Thymus (tissue), 11 donors: ENCODE measurements at regions not wholly inside any gene's neighbourhood (a gene's known extent, or its start where the extent isn't known, plus 50 kb on each side); places are given as distances from the start of the nearest gene placed in this dataset.
"Not testable (repeated sequence)": the region's sequence is repeated elsewhere in the genome, so short reads cannot be mapped to it uniquely, and the experiment has no call there.

Experiments
- DNase-seq, 9 donors: peaks; one replicate each; pipeline ENCODE4 v3.0.0-alpha.2; 2013; ENCODE audit warnings: low spot score in 9 of 9, low read depth in 6 of 9, missing footprints in 1 of 9
- H3K27ac ChIP-seq, 2 donors: one replicate each; pipeline ENCODE4 v1.5.1; 2013; ENCODE audit warnings: control low read depth in 1 of 2, low read depth in 1 of 2, low read length in 1 of 2, mild to moderate bottlenecking in 1 of 2, moderate library complexity in 1 of 2
- H3K27me3 ChIP-seq, 2 donors: one replicate each; pipeline ENCODE4 v1.5.1; 2013; ENCODE audit warnings: low read length in 1 of 2; ENCODE audit not compliant: control insufficient read depth in 2 of 2, insufficient read depth in 1 of 2
- H3K36me3 ChIP-seq, 2 donors: one replicate each; pipeline ENCODE4 v1.5.1; 2013; ENCODE audit warnings: low read length in 1 of 2, mild to moderate bottlenecking in 1 of 2, moderate library complexity in 1 of 2; ENCODE audit not compliant: control insufficient read depth in 2 of 2, insufficient read depth in 2 of 2
- H3K4me1 ChIP-seq, 2 donors: one replicate each; pipeline ENCODE4 v1.5.1; 2013; ENCODE audit warnings: low read length in 2 of 2; ENCODE audit not compliant: control insufficient read depth in 2 of 2, insufficient read depth in 2 of 2
- H3K4me3 ChIP-seq, 2 donors: one replicate each; pipeline ENCODE4 v1.5.1; 2013; ENCODE audit warnings: low read length in 2 of 2, control low read depth in 1 of 2, mild to moderate bottlenecking in 1 of 2
- H3K9me3 ChIP-seq, 2 donors: one replicate each; pipeline ENCODE4 v1.5.1; 2013; ENCODE audit warnings: low read length in 1 of 2, mild to moderate bottlenecking in 1 of 2; ENCODE audit not compliant: control insufficient read depth in 2 of 2, insufficient read depth in 1 of 2
- WGBS: extraction: QIAGEN DNeasy Blood & Tissue Kit; methylation state at CpG from one replicate; pipeline ENCODE4 v1.1.7; 2013; 5-methylcytosine and 5-hydroxymethylcytosine counted together
- donor health status: healthy.

DNA sequence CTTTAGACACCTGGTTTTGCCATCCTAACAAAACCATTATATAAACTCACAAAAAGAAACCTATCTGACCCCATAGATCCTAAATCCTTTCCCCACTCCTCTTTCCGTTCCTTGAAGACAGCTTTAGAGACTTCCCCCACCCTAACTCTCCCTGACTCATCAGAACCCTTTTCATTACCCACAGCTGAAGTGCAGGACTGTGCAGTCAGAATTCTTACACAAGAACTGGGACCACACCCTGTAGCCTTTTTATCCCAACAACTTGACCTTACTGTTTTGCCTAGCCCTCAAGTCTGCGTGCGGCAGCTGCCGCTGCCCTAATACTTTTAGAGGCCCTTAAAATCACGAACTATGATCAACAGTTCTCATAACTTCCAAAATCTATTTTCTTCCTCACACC is 254.9 kb upstream of the GULP1 start:
- WGBS: 98% methylated on average over 5 of the region's 5 CpGs
- H3K4me3 ChIP-seq, H3K36me3 ChIP-seq, H3K27me3 ChIP-seq, DNase-seq, H3K4me1 ChIP-seq, H3K9me3 ChIP-seq, H3K27ac ChIP-seq: not testable (repeated sequence)

- no peaks in the 10 kb centered on the region for H3K9me3 ChIP-seq
- no peak overlapping the region for H3K27ac ChIP-seq
- no peaks in the 10 kb centered on the region for H3K36me3 ChIP-seq
- H3K27me3 ChIP-seq: no peaks in the 10 kb centered on the region
- H3K4me1 ChIP-seq: no peaks in the 10 kb centered on the region
- H3K4me3 ChIP-seq: no peak overlapping the region
- DNase-seq: no peak
Observed at GRCh38 chr2:188039307-188039706, 252.4 kb upstream of the GULP1 start.

- H3K36me3 ChIP-seq: no peaks in the 10 kb centered on the region
- no peaks in the 10 kb centered on the region for H3K9me3 ChIP-seq
- no peaks in the 10 kb centered on the region for H3K4me1 ChIP-seq
- no peak overlapping the region for H3K4me3 ChIP-seq
- no peak for DNase-seq
- no peaks in the 10 kb centered on the region for H3K27me3 ChIP-seq
- H3K27ac ChIP-seq: no peak overlapping the region
Observed at GRCh38 chr2:188042412-188042811, 249.3 kb upstream of the GULP1 start.

DNA sequence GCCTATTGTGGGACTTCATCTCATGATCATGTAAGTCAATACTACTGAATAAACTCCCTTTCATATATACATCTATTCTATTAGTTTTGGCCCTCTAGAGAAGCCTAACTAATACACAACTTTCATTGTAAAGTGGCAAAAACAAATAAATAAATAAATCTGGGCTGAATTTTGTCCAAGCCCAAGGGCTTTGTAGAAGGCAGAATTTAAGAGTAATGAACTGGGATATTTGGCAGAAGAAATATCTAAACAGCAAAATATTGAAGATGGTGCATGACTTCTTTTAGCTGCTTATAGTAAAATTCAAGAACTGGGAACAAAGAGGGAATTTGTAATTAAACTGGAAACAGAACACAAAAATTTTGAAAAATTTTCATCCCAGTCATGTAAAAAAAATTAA is 246.7 kb upstream of the GULP1 start:
- Histone ChIP-seq H3K36me3 (no peaks in the 10 kb centered on the region), H3K4me3 (no peak overlapping the region), H3K27ac (no peak overlapping the region), H3K27me3 (no peaks in the 10 kb centered on the region), H3K4me1 (no peaks in the 10 kb centered on the region), H3K9me3 (no peaks in the 10 kb centered on the region)
- no peak for DNase-seq

GRCh38 chr2:188046437-188046836 is 245.2 kb upstream of the GULP1 start:
- whole genome bisulfite sequencing: 92% methylated on average over 3 of the region's 3 CpGs
- H3K27me3 ChIP-seq: no peaks in the 10 kb centered on the region
- no peaks in the 10 kb centered on the region for H3K9me3 ChIP-seq
- H3K4me1 ChIP-seq: no peaks in the 10 kb centered on the region
- H3K27ac ChIP-seq: no peak overlapping the region
- H3K36me3 ChIP-seq: no peaks in the 10 kb centered on the region
- DNase-seq: no peak
- H3K4me3 ChIP-seq: no peak overlapping the region

- 96% methylated on average over 2 of the region's 2 CpGs for WGBS
- DNase-seq: no peak
- Histone ChIP-seq H3K27ac (no peak overlapping the region), H3K27me3 (no peaks in the 10 kb centered on the region), H3K36me3 (no peaks in the 10 kb centered on the region), H3K9me3 (no peaks in the 10 kb centered on the region), H3K4me3 (no peak overlapping the region), H3K4me1 (no peaks in the 10 kb centered on the region)
Observed at GRCh38 chr2:188047735-188048134, 243.9 kb upstream of the GULP1 start.

- H3K27ac ChIP-seq: no peak overlapping the region
- no peaks in the 10 kb centered on the region for H3K36me3 ChIP-seq
- DNase-seq: no peak
- no peaks in the 10 kb centered on the region for H3K27me3 ChIP-seq
- no peaks in the 10 kb centered on the region for H3K4me1 ChIP-seq
- 95% methylated on average over 2 of the region's 2 CpGs for WGBS
- no peaks in the 10 kb centered on the region for H3K9me3 ChIP-seq
- no peak overlapping the region for H3K4me3 ChIP-seq
Observed at GRCh38 chr2:188050726-188051125, 240.9 kb upstream of the GULP1 start.

- no peaks in the 10 kb centered on the region for H3K36me3 ChIP-seq
- DNase-seq: no peak
- H3K27me3 ChIP-seq: no peaks in the 10 kb centered on the region
- WGBS: 100% methylated on average over 1 of the region's 1 CpG
- H3K4me1 ChIP-seq: no peaks in the 10 kb centered on the region
- no peak overlapping the region for H3K4me3 ChIP-seq
- no peak overlapping the region for H3K27ac ChIP-seq
- no peaks in the 10 kb centered on the region for H3K9me3 ChIP-seq
Observed at GRCh38 chr2:188051706-188052105, 240.0 kb upstream of the GULP1 start.

- Histone ChIP-seq H3K4me1 (no peaks in the 10 kb centered on the region), H3K27ac (no peak overlapping the region), H3K27me3 (no peaks in the 10 kb centered on the region), H3K9me3 (no peaks in the 10 kb centered on the region), H3K36me3 (no peaks in the 10 kb centered on the region), H3K4me3 (no peak overlapping the region)
- 89% methylated on average over 6 of the region's 6 CpGs for WGBS
- no peak for DNase-seq
Observed at GRCh38 chr2:188065386-188065785, 226.3 kb upstream of the GULP1 start.

DNA sequence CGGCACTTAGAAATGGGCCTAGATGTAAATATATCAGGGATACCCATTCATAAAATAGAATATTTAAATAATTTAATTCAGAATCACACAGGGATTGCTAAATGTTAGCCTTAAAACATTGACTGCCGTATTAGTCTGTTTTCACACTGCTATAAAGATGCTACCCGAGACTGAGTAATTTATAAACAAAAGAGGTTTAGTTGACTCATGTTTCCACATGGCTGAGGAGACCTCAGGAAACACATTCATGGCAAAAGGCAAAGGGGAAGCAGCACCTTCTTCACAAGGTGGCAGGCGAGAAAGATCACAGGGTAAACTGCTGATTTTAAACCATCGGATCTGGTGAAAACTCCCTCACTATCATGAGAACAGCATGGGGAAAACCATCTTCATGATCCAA is 223.6 kb upstream of the GULP1 start:
- WGBS: 65% methylated on average over 5 of the region's 5 CpGs
- no peak for DNase-seq
- Histone ChIP-seq H3K4me3 (no peak overlapping the region), H3K36me3 (no peaks in the 10 kb centered on the region), H3K9me3 (peaks cover 0 to 7% of the 10 kb centered on the region in 2 donors), H3K27ac (no peak overlapping the region), H3K4me1 (no peaks in the 10 kb centered on the region), H3K27me3 (no peaks in the 10 kb centered on the region)
